ENCODE measurements at regions not wholly inside any gene's neighbourhood (a gene's known extent, or its start where the extent isn't known, plus 50 kb on each side); places are given as distances from the start of the nearest gene placed in this dataset.

GRCh38 chr12:75853626-75854025, 177.9 kb downstream of the PHLDA1 start:
- H2AK5ac ChIP-seq (ENCODE audit: low read depth, low read length): no peak overlapping the region; the same call in 1 of the 2 replicates
- H4K5ac ChIP-seq (ENCODE audit: low read depth, low read length): no peak overlapping the region
- no peak overlapping the region for H3K27ac ChIP-seq (ENCODE audit: insufficient read depth, low read length)
- no peak overlapping the region for H3K4ac ChIP-seq (ENCODE audit: low read depth, low read length)
- H2BK120ac ChIP-seq (ENCODE audit: low read depth, low read length): 0 out of 2 replicates have a peak overlapping the region, but pooled peaks have one; percentile 4
- H3K9me1 ChIP-seq (ENCODE audit: insufficient read depth, low read length): peaks cover 8% of the 10 kb centered on the region
- no peak for TF ChIP-seq FOS (IDR thresholded peaks at IDR 0.05; ENCODE audit: low read depth, low read length)
- no peak for TF ChIP-seq RFX5 (IDR thresholded peaks at IDR 0.05; ENCODE audit: low read depth, low read length)
- TF ChIP-seq SMC3 (IDR thresholded peaks at IDR 0.05; ENCODE audit: low read depth, low read length): no peak
- no peak for TF ChIP-seq MAZ (IDR thresholded peaks at IDR 0.05; ENCODE audit: borderline replicate concordance, low read depth, low read length)
- no peak for TF ChIP-seq MXI1 (IDR thresholded peaks at IDR 0.05; ENCODE audit: borderline replicate concordance, low read depth, low read length)
- no TSS peak for BruUV-seq (replicated peaks)
- in situ Hi-C loops (cut with MboI; ENCODE audit: low sequenced_read_pairs) (no loop called here), intact Hi-C loops (cut with micrococcal nuclease) (no loop called here), dilution Hi-C loops (cut with HindIII; ENCODE audit: low sequenced_read_pairs, unreplicated experiment) (no loop called here)
- POLR2A ChIA-PET (ENCODE audit: unreplicated experiment): no interaction called here
- H2BK5ac ChIP-seq (ENCODE audit: low read depth, low read length, poor library complexity, severe bottlenecking): no peak overlapping the region
- H3K4me3 ChIP-seq (ENCODE audit: insufficient read depth, low read depth, low read length): no peak overlapping the region
- no peak overlapping the region for H2BK15ac ChIP-seq (ENCODE audit: low read depth, low read length)
- no peaks in the 10 kb centered on the region for H3K79me1 ChIP-seq (ENCODE audit: low read depth in 1 of 2, low read length in 2 of 2)
- peaks cover 11% of the 10 kb centered on the region for H3K4me1 ChIP-seq (ENCODE audit: control insufficient read depth, insufficient read depth, low read length)
- H2BK20ac ChIP-seq (ENCODE audit: low read depth, low read length): no peak overlapping the region
- no peak for ATAC-seq (ENCODE audit: low read depth)
- H4K20me1 ChIP-seq (ENCODE audit: insufficient read depth, low read length): no peaks in the 10 kb centered on the region
- no peaks in the 10 kb centered on the region for H3K36me3 ChIP-seq (ENCODE audit: control insufficient read depth, insufficient read depth, low read length)
- no peak overlapping the region for H4K8ac ChIP-seq (ENCODE audit: low read depth in 2 of 2, low read length in 2 of 2)
- H2AK9ac ChIP-seq (replicated peaks; ENCODE audit: low read depth, low read length, poor library complexity): no peak overlapping the region
- H3K18ac ChIP-seq (ENCODE audit: low read depth, low read length): no peak overlapping the region
- no peaks in the 10 kb centered on the region for H3K27me3 ChIP-seq (ENCODE audit: control insufficient read depth, insufficient read depth, low read length)
- H4K91ac ChIP-seq (ENCODE audit: insufficient read depth, low read depth, low read length): no peak overlapping the region
- H2AFZ ChIP-seq (replicated peaks; ENCODE audit: low read length, poor library complexity): no peak overlapping the region
- WGBS, 2 experiments (ENCODE audit: extremely low coverage in 2 of 2, insufficient read length in 1 of 2): no CpG with 5 or more reads among the region's 2 CpGs
- CTCF ChIA-PET: no interaction called here
- H3K9me3 ChIP-seq (ENCODE audit: control insufficient read depth, insufficient read depth, low read length): no peaks in the 10 kb centered on the region
- no peak for DNase-seq
- no peak overlapping the region for H3K23ac ChIP-seq (ENCODE audit: low read depth, low read length)
- no peak overlapping the region for H3K56ac ChIP-seq (ENCODE audit: extremely low read depth, insufficient read depth, low read length)
- no peak overlapping the region for H3K9ac ChIP-seq (ENCODE audit: low read depth, low read length)
- H3K14ac ChIP-seq (replicated peaks; ENCODE audit: low read depth, low read length): no peak overlapping the region
- H3K4me2 ChIP-seq (ENCODE audit: low read depth, low read length): no peak overlapping the region
